Heart right ventricle (tissue), 16 donors: ENCODE measurements at regions not wholly inside any gene's neighbourhood (a gene's known extent, or its start where the extent isn't known, plus 50 kb on each side); places are given as distances from the start of the nearest gene placed in this dataset.
A peak's percentile ranks its signal among the peaks of the same experiment; 100 is the strongest.
"Not testable (repeated sequence)": the region's sequence is repeated elsewhere in the genome, so short reads cannot be mapped to it uniquely, and the experiment has no call there.

Experiments
- ATAC-seq, 8 donors: fragments of 200-7000 bp; cut with Tn5 transposase; one replicate each; pipeline ENCODE4 v1.9.1; 2020; ENCODE audit warnings: mild to moderate bottlenecking in 8 of 8, moderate library complexity in 8 of 8, moderate number of reproducible peaks in 1 of 8
- DNase-seq, 2 donors: peaks; one replicate each; pipeline ENCODE4 v3.0.0-alpha.2; 2020
- H3K27ac ChIP-seq, 10 donors: fragments of 200-600 bp; sonication (generic) in 2 of 10; one replicate each; pipeline versions ENCODE4 v1.5.0 to v1.8.0; 2020 to 2022; ENCODE audit warnings: mild to moderate bottlenecking in 3 of 10
- H3K27me3 ChIP-seq, 7 donors: fragments of 200-600 bp; one replicate each; pipeline ENCODE4 v1.8.0; 2021 to 2022; ENCODE audit warnings: mild to moderate bottlenecking in 2 of 7
- H3K36me3 ChIP-seq, 9 donors: fragments of 200-600 bp; sonication (generic) in 1 of 9; one replicate each; pipeline versions ENCODE4 v1.5.0 to v1.8.0; 2020 to 2022; ENCODE audit warnings: mild to moderate bottlenecking in 2 of 9
- H3K4me1 ChIP-seq, 9 donors: fragments of 200-600 bp; sonication (generic) in 1 of 9; one replicate each; pipeline versions ENCODE4 v1.5.0 to v1.8.0; 2020 to 2022; ENCODE audit warnings: mild to moderate bottlenecking in 4 of 9
- H3K4me3 ChIP-seq, 10 donors: fragments of 200-600 bp; sonication (generic) in 2 of 10; one replicate each; pipeline versions ENCODE4 v1.5.0 to v1.8.0; 2020 to 2022; ENCODE audit warnings: mild to moderate bottlenecking in 7 of 10, moderate library complexity in 2 of 10
- H3K9me3 ChIP-seq, 11 donors: fragments of 200-600 bp in 10 of 11; sonication (generic) in 2 of 11; one replicate each; pipeline versions ENCODE4 v1.5.0 to v1.8.0; 2013 to 2022; ENCODE audit warnings: mild to moderate bottlenecking in 2 of 11, control low read depth in 1 of 11, moderate library complexity in 1 of 11
- CTCF ChIP-seq, 9 donors: fragments of 200-600 bp; sonication (generic) in 2 of 9; IDR thresholded peaks; one replicate each; pipeline versions ENCODE4 v1.5.0 to v1.8.0; 2021 to 2022; ENCODE audit warnings: antibody characterized with exemption in 9 of 9, mild to moderate bottlenecking in 5 of 9, moderate library complexity in 1 of 9
- WGBS, 2 donors: extraction: QIAGEN DNeasy Blood & Tissue Kit; methylation state at CpG; one replicate each; pipeline ENCODE4 v1.1.7; 2013; ENCODE audit warnings: inconsistent platforms in 1 of 2; 5-methylcytosine and 5-hydroxymethylcytosine counted together
- intact Hi-C, 10 donors: fragments of 100-400 bp; cut with DNase I; formaldehyde crosslinking; loops; one replicate each; pipeline versions ENCODE4 v1.11.1 to v1.14.2; 2022
- donor health status: Arrhythmogenic right ventricular cardiomyopathy.
- donor health status: ischemic (EF 13 %, LVEDD 7.1; RV severe dilation, severe dysfunction).
- donor health status: healthy with polysubstance abuse.
- donor health status: DM: no; HTN: yes; CAD: no.
- donor health status: DM: no; HTN: no; CAD: no.
- donor health status: ischemic (EF 25% LVEDD 6.9; RV normal size, moderate dysfunction).
- donor health status: ischemic (EF 25% LVEDD 5.7; RV mildly dilated, moderate dysfunction).
- donor health status: healthy.
- donor health status: DM: yes; HTN: yes; CAD: no.
- donor health status: Ischemic cardiomyopathy.
- donor health status: ischemic (EF 35%, LVEDD 5.7; RV mildly dilated, moderate dysfunction).
- donor health status: nonischemic (EF 11% LVEDD 7.7; RV severe dilation, severe dysfunction).
- donor health status: DM: yes; HTN: yes; CAD: no.
- donor health status: PGD.
- donor health status: ischemic (EF 29% LVEDD 5.4; RV normal size, mild dysfunction).
- donor health status: nonischemic (EF 23%, LVEDD 6.1; RV moderate dilation, normal function).

- H3K4me1 ChIP-seq = no peaks in the 10 kb centered on the region
- no peak for TF ChIP-seq CTCF (IDR thresholded peaks at IDR 0.05)
- intact Hi-C loops = no loop called here
- H3K27ac ChIP-seq = no peak overlapping the region
- H3K36me3 ChIP-seq = no peaks in the 10 kb centered on the region
- DNase-seq = no peak
- ATAC-seq = no peak
- H3K27me3 ChIP-seq = no peaks in the 10 kb centered on the region
- peaks cover 0 to 6% (median 0%) of the 10 kb centered on the region in 11 donors for H3K9me3 ChIP-seq
- 82 to 85% methylated on average over 2 of the region's 2 CpGs for WGBS, 2 donors
- no peak overlapping the region for H3K4me3 ChIP-seq
Observed at GRCh38 chrX:128804828-128805227, 718.5 kb downstream of the SMARCA1 start.

GRCh38 chrX:128800138-128800537, 723.2 kb downstream of the SMARCA1 start:
- DNase-seq (no peak), ATAC-seq (no peak)
- no peak for TF ChIP-seq CTCF (IDR thresholded peaks at IDR 0.05)
- WGBS, 2 donors = 47 to 68% methylated on average over 2 of the region's 2 CpGs
- Histone ChIP-seq H3K4me1 (no peaks in the 10 kb centered on the region), H3K9me3 (peaks cover 0 to 3% (median 0%) of the 10 kb centered on the region in 11 donors), H3K4me3 (no peak overlapping the region), H3K27ac (no peak overlapping the region), H3K36me3 (no peaks in the 10 kb centered on the region), H3K27me3 (no peaks in the 10 kb centered on the region)
- intact Hi-C loops = no loop called here

- H3K27me3 ChIP-seq, ATAC-seq, H3K36me3 ChIP-seq, DNase-seq, H3K27ac ChIP-seq, H3K9me3 ChIP-seq, H3K4me1 ChIP-seq, H3K4me3 ChIP-seq, intact Hi-C loops: not testable (repeated sequence)
- WGBS, 2 donors = 51 to 60% methylated on average over 5 of the region's 6 CpGs
Observed at GRCh38 chrX:128783139-128783538, 730.9 kb upstream of the ACTRT1 start.

- 33 to 65% methylated on average over 1 of the region's 1 CpG for WGBS, 2 donors
Observed at GRCh38 chrX:128781506-128781905, 729.3 kb upstream of the ACTRT1 start.

More at GRCh38 chrX:128781506-128781905, 729.3 kb upstream of the ACTRT1 start:
- H3K4me1 ChIP-seq = no peaks in the 10 kb centered on the region
- H3K27ac ChIP-seq = no peak overlapping the region
- intact Hi-C loops = no loop called here
- TF ChIP-seq CTCF (IDR thresholded peaks at IDR 0.05) = peak in 1 of 9 donors; percentile 20
- H3K36me3 ChIP-seq = no peaks in the 10 kb centered on the region
- H3K27me3 ChIP-seq = no peaks in the 10 kb centered on the region
- H3K4me3 ChIP-seq = no peak overlapping the region
- DNase-seq = peak in 1 of 2 donors; percentile 3
- H3K9me3 ChIP-seq = peaks cover 0 to 13% (median 0%) of the 10 kb centered on the region in 11 donors
- ATAC-seq = no peak
